ENCODE measurements at regions not wholly inside any gene's neighbourhood (a gene's known extent, or its start where the extent isn't known, plus 50 kb on each side); places are given as distances from the start of the nearest gene placed in this dataset.

- DNase-seq, result no peak
These were observed 256.9 kb upstream of the AKR1E2 start for GRCh38 chr10:4569151-4569550.

- DNase-seq, result no peak
These were observed 257.3 kb upstream of the AKR1E2 start for GRCh38 chr10:4568731-4569130.

- no peak for DNase-seq
These were observed 257.9 kb upstream of the AKR1E2 start for GRCh38 chr10:4568086-4568485.

- no peak for DNase-seq
These were observed 258.4 kb upstream of the AKR1E2 start for GRCh38 chr10:4567637-4568036.

- DNase-seq, result no peak
These were observed 260.0 kb upstream of the AKR1E2 start for GRCh38 chr10:4566011-4566410.

- no peak for DNase-seq
These were observed 264.7 kb upstream of the AKR1E2 start for GRCh38 chr10:4561296-4561695.

- no peak for DNase-seq
These were observed 268.5 kb upstream of the AKR1E2 start for GRCh38 chr10:4557469-4557868.

- DNase-seq, result no peak
These were observed 269.5 kb upstream of the AKR1E2 start for GRCh38 chr10:4556527-4556926.

GRCh38 chr10:4555920-4556319 lies 270.1 kb upstream of the AKR1E2 start:
- no peak for DNase-seq

- DNase-seq, result no peak
These were observed 276.8 kb upstream of the AKR1E2 start for GRCh38 chr10:4549139-4549653.

GRCh38 chr10:4546931-4547330 lies 279.1 kb upstream of the AKR1E2 start:
- no peak for DNase-seq

- DNase-seq, result peak; percentile 74
These were observed 279.5 kb upstream of the AKR1E2 start for GRCh38 chr10:4546500-4546899.

- DNase-seq, result no peak
These were observed 280.9 kb upstream of the AKR1E2 start for GRCh38 chr10:4545062-4545461.

- no peak for DNase-seq
These were observed 282.0 kb upstream of the AKR1E2 start for GRCh38 chr10:4543938-4544533.

GRCh38 chr10:4541292-4541691 lies 284.7 kb upstream of the AKR1E2 start:
- DNase-seq, result peak; percentile 72

- no peak for DNase-seq
These were observed 288.0 kb upstream of the AKR1E2 start for GRCh38 chr10:4538016-4538415.

- DNase-seq, result no peak
These were observed 290.5 kb upstream of the AKR1E2 start for GRCh38 chr10:4535521-4535920.

- DNase-seq, result no peak
These were observed 292.4 kb upstream of the AKR1E2 start for GRCh38 chr10:4533621-4534020.

- no peak for DNase-seq
These were observed 293.0 kb upstream of the AKR1E2 start for GRCh38 chr10:4532976-4533375.

GRCh38 chr10:4532467-4532866 lies 293.5 kb upstream of the AKR1E2 start:
- DNase-seq, result no peak

- DNase-seq, result no peak
These were observed 294.0 kb upstream of the AKR1E2 start for GRCh38 chr10:4532011-4532410.

- DNase-seq, result no peak
These were observed 296.7 kb upstream of the AKR1E2 start for GRCh38 chr10:4529266-4529665.

GRCh38 chr10:4527281-4527970 lies 298.6 kb upstream of the AKR1E2 start:
- no peak for DNase-seq

GRCh38 chr10:4526311-4526731 lies 299.7 kb upstream of the AKR1E2 start:
- DNase-seq, result no peak

- no peak for DNase-seq
These were observed 300.9 kb upstream of the AKR1E2 start for GRCh38 chr10:4525103-4525502.
